Esophagus squamous epithelium (tissue), 5 donors: ENCODE measurements at regions not wholly inside any gene's neighbourhood (a gene's known extent, or its start where the extent isn't known, plus 50 kb on each side); places are given as distances from the start of the nearest gene placed in this dataset.
"Not testable (repeated sequence)": the region's sequence is repeated elsewhere in the genome, so short reads cannot be mapped to it uniquely, and the experiment has no call there.

Source experiments
- DNase-seq: peaks from one replicate; lab custom pipeline; 2025; lab: John Stamatoyannopoulos, UW
- H3K27ac ChIP-seq, 4 donors: fragments of 200-600 bp; sonication (generic); one replicate each; pipeline ENCODE4 v1.5.1; 2016 to 2019; ENCODE audit warnings: mild to moderate bottlenecking in 1 of 4
- H3K27me3 ChIP-seq, 4 donors: fragments of 200-600 bp; sonication (generic); 1 replicate in 3 of 4; 2 replicates in 1 of 4; pipeline versions ENCODE4 v1.5.1 to v1.6.0; 2017 to 2021; ENCODE audit warnings: antibody characterized with exemption in 1 of 4
- H3K36me3 ChIP-seq, 3 donors: fragments of 200-600 bp; sonication (generic); one replicate each; pipeline ENCODE4 v1.5.1; 2016 to 2019
- H3K4me1 ChIP-seq, 3 donors: fragments of 200-600 bp; sonication (generic); one replicate each; pipeline ENCODE4 v1.5.1; 2017 to 2019
- H3K4me3 ChIP-seq, 4 donors: fragments of 200-600 bp; sonication (generic); 1 replicate in 3 of 4; 2 replicates in 1 of 4; pipeline ENCODE4 v1.5.1; 2016 to 2019; ENCODE audit warnings: mild to moderate bottlenecking in 2 of 4, moderate library complexity in 1 of 4
- H3K9me3 ChIP-seq, 3 donors: fragments of 200-600 bp; sonication (generic); one replicate each; pipeline ENCODE4 v1.5.1; 2016 to 2019
- POLR2A ChIP-seq, 4 donors: fragments of 450-650 bp; IDR thresholded peaks; one replicate each; pipeline ENCODE4 v1.6.1; 2017; ENCODE audit warnings: antibody characterized with exemption in 4 of 4, mild to moderate bottlenecking in 4 of 4, moderate library complexity in 3 of 4
- WGBS, 2 donors: methylation state at CpG; one replicate each; pipeline ENCODE4 v1.1.5; 2018; 5-methylcytosine and 5-hydroxymethylcytosine counted together
- intact Hi-C: fragments of 100-400 bp; cut with DNase I; formaldehyde crosslinking; loops from one replicate; pipeline ENCODE4 v1.15.0; 2022
- TF ChIP-seq, protein P1 (sequence below), 6 experiments: fragments of 450-650 bp in 4 of 6; fragments of 200-600 bp in 2 of 6; sonication (generic) in 2 of 6; IDR thresholded peaks; one replicate each; pipeline ENCODE4 v1.5.1; 2016 to 2019; ENCODE audit warnings: antibody characterized with exemption in 6 of 6, mild to moderate bottlenecking in 4 of 6, moderate library complexity in 4 of 6
- donor health status: DM: yes; HTN: yes; CAD: no.

DNA sequence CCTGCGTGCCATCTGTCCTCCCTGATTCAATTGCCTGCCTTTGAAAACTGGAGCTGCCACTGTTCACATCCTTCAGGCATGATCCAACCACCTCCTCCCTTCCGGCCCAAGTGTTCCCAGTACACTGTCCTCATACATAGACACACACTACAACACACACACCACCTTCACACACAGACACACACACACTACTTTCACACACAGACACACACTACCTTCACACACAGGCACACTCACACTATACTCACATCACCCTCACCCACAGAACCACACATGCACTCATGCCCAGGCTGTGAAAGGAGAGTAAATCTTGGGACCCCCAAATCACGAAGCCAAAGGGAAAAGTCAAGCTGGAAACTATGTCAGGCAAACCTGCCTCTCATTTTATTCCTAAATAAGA lies 109.4 kb upstream of the MYLIP start:
- intact Hi-C loops: no loop called here
- TF ChIP-seq, protein P1, sequence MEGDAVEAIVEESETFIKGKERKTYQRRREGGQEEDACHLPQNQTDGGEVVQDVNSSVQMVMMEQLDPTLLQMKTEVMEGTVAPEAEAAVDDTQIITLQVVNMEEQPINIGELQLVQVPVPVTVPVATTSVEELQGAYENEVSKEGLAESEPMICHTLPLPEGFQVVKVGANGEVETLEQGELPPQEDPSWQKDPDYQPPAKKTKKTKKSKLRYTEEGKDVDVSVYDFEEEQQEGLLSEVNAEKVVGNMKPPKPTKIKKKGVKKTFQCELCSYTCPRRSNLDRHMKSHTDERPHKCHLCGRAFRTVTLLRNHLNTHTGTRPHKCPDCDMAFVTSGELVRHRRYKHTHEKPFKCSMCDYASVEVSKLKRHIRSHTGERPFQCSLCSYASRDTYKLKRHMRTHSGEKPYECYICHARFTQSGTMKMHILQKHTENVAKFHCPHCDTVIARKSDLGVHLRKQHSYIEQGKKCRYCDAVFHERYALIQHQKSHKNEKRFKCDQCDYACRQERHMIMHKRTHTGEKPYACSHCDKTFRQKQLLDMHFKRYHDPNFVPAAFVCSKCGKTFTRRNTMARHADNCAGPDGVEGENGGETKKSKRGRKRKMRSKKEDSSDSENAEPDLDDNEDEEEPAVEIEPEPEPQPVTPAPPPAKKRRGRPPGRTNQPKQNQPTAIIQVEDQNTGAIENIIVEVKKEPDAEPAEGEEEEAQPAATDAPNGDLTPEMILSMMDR (IDR thresholded peaks at IDR 0.05): no peak
- TF ChIP-seq POLR2A (IDR thresholded peaks at IDR 0.05): no peak
- Histone ChIP-seq H3K27me3 (no peaks in the 10 kb centered on the region), H3K4me3 (no peak overlapping the region), H3K36me3 (no peaks in the 10 kb centered on the region), H3K27ac (no peak overlapping the region), H3K4me1 (no peaks in the 10 kb centered on the region), H3K9me3 (no peaks in the 10 kb centered on the region)
- 87 to 93% methylated on average over 3 of the region's 3 CpGs for WGBS, 2 donors
- no peak for DNase-seq

GRCh38 chr6:16018626-16019025 lies 110.3 kb upstream of the MYLIP start:
- intact Hi-C loops: no loop called here
- no peaks in the 10 kb centered on the region for H3K27me3 ChIP-seq
- H3K36me3 ChIP-seq: no peaks in the 10 kb centered on the region
- DNase-seq: no peak
- no peaks in the 10 kb centered on the region for H3K9me3 ChIP-seq
- no peaks in the 10 kb centered on the region for H3K4me1 ChIP-seq
- 97 to 100% methylated on average over 4 of the region's 4 CpGs for WGBS, 2 donors
- H3K27ac ChIP-seq: no peak overlapping the region
- TF ChIP-seq, protein P1 (IDR thresholded peaks at IDR 0.05): no peak
- TF ChIP-seq POLR2A (IDR thresholded peaks at IDR 0.05): no peak
- no peak overlapping the region for H3K4me3 ChIP-seq

GRCh38 chr6:16014325-16014724 lies 114.6 kb upstream of the MYLIP start:
- intact Hi-C loops, H3K4me1 ChIP-seq: not testable (repeated sequence)

GRCh38 chr6:16007146-16007545 lies 121.7 kb upstream of the MYLIP start:
- WGBS, 2 donors: 63 to 84% methylated on average over 3 of the region's 3 CpGs
- Histone ChIP-seq H3K36me3 (no peaks in the 10 kb centered on the region), H3K4me1 (peaks cover 0 to 13% (median 5%) of the 10 kb centered on the region in 3 donors), H3K27ac (no peak overlapping the region), H3K27me3 (no peaks in the 10 kb centered on the region), H3K4me3 (no peak overlapping the region), H3K9me3 (no peaks in the 10 kb centered on the region)
- no peak for TF ChIP-seq POLR2A (IDR thresholded peaks at IDR 0.05)
- TF ChIP-seq, protein P1 (IDR thresholded peaks at IDR 0.05): no peak
- intact Hi-C loops: no loop called here
- DNase-seq: no peak

More at GRCh38 chr6:16014325-16014724, 114.6 kb upstream of the MYLIP start:
- H3K4me3 ChIP-seq, H3K27me3 ChIP-seq, H3K36me3 ChIP-seq, H3K27ac ChIP-seq, H3K9me3 ChIP-seq, DNase-seq: not testable (repeated sequence)
- WGBS, 2 donors: 50 to 95% methylated on average over 2 to 3 of the region's 3 CpGs

GRCh38 chr6:16006681-16007080 lies 122.2 kb upstream of the MYLIP start:
- Histone ChIP-seq H3K36me3 (no peaks in the 10 kb centered on the region), H3K4me1 (peaks cover 0 to 13% (median 5%) of the 10 kb centered on the region in 3 donors), H3K9me3 (no peaks in the 10 kb centered on the region), H3K4me3 (no peak overlapping the region), H3K27me3 (no peaks in the 10 kb centered on the region), H3K27ac (no peak overlapping the region)
- intact Hi-C loops: no loop called here
- TF ChIP-seq, protein P1 (IDR thresholded peaks at IDR 0.05): no peak
- TF ChIP-seq POLR2A (IDR thresholded peaks at IDR 0.05): no peak
- no peak for DNase-seq
- 87 to 93% methylated on average over 3 of the region's 3 CpGs for WGBS, 2 donors
